ENCODE measurements at regions not wholly inside any gene's neighbourhood (a gene's known extent, or its start where the extent isn't known, plus 50 kb on each side); places are given as distances from the start of the nearest gene placed in this dataset.

DNA sequence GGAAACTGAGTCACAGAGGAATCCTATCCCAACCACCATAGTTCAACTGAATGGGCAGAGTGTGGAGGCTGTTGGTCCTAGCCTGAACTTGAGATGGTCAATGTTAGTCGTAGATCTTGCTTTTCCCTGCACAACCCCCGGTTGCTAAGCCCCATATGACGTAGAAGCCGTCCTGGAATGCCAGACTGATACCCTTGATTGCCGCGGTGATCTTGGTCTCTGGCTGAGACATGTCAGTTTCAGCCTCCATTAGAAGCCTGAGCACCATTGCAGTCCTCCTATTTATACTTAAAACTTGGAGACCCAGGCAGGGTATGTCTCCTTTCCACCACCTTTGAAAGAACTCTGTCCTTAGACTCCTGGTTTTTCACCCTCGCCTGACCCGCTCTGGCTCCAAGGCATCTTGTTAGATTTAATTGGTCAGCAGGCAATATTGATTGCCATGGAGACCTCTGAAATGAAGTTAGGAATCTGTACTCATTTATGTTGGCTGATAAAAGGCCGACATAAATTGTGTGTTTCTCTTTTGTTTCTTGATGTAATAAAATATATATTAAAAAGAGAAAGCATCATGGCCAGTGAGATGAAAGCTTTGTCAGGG, 53.4 kb downstream of the RPLP1 start:
- no peak for TF ChIP-seq GATA1 (IDR thresholded peaks at IDR 0.05; ENCODE audit: low read depth, low read length)
- no peak for TF ChIP-seq POLR2A (IDR thresholded peaks at IDR 0.05; ENCODE audit: low read length)
- DNase-seq: no peak

DNA sequence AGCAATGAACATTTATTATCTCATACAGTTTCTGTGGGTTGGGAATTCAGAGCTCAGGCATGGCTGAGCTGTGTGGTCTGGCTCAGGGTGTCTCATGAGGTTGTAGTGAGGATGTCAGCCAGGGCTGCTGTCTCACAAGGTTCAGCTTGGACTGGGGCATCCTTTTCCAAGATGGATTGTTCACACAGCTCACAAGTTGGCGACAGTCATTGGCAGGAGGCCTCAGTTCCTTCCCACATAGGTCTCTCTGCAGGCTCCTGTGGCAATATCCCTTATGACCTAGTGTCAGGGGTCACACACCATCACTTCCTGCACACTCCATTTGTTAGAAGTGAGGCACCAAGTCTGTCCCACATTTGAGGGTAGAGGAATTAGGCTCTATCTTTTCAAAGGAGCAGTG, 56.0 kb downstream of the RPLP1 start:
- DNase-seq: no peak
- no peak for TF ChIP-seq GATA1 (IDR thresholded peaks at IDR 0.05; ENCODE audit: low read depth, low read length)
- no peak for TF ChIP-seq POLR2A (IDR thresholded peaks at IDR 0.05; ENCODE audit: low read length)

GRCh38 chr15:69509131-69509530, 56.5 kb downstream of the RPLP1 start:
- TF ChIP-seq GATA1 (IDR thresholded peaks at IDR 0.05; ENCODE audit: low read depth, low read length) (no peak), POLR2A (IDR thresholded peaks at IDR 0.05; ENCODE audit: low read length) (no peak)
- peak; percentile 46 to 52 for DNase-seq

DNA sequence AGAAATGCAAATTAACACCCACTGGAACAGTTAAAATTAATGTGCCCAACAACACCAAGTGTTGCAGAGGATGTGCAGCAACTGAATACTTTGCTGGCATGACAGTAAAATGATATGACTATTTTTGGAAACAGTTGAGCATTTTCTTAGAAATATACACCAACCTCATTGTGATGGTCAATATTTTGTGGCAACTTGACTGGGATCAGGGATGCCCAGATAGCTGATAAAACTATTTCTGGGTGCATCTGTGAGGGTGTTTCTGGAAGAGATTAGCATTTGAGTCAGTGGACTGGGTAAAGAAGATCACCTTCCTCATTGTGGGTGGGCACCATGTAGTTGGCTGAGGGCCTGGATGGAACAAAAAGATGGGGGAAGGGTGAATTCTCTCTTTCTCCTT, 57.9 kb downstream of the RPLP1 start:
- no peak for TF ChIP-seq POLR2A (IDR thresholded peaks at IDR 0.05; ENCODE audit: low read length)
- TF ChIP-seq GATA1 (IDR thresholded peaks at IDR 0.05; ENCODE audit: low read depth, low read length): no peak
- DNase-seq: peak; percentile 67 to 86

DNA sequence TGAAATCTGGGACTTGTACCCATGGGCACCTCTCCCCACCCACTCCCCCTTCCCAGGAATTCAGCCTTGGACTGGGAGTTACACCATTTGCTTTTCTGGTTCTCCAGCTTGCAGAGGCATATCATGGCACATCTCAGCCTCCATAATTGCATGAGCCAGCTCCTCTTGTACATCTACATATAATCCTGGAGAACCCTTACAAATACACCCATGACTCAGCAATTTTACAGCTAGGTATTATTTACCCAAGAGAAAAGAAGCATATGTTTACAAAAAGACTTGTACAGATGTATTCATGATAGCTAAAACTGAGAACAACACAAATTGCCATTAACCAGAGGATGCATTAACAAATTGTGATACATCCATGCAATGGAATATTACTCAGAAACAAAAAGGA, 58.4 kb downstream of the RPLP1 start:
- TF ChIP-seq POLR2A (IDR thresholded peaks at IDR 0.05; ENCODE audit: low read length): no peak
- TF ChIP-seq GATA1 (IDR thresholded peaks at IDR 0.05; ENCODE audit: low read depth, low read length): no peak

DNA sequence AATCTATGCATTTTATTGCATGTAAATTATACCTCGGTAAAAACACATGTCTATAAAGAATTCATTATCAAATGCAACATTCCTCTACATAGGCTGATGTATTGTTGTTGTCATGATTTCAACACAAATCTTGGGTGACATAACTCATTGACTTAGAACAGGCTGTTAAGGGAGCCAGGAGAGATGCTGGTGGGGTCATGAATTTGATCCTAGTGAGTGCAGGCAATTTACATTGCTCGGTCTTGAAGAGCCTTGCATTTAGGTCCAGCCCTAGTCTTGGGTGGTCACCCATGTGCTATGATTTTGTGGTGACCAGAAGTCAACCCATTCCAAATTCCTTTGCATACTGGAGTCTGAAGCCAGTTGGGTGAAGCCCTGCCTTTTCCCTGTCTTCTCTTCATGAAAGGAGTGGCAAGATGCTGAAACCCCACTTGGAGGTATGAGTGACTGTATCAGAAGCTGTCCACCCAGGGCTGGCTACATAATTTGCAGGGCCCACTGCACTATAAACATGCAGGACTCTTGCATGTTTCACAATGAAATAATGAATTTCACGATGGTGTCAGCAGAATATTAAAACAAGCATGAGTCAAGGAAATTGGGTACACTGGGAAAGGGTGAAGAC, 59.2 kb downstream of the RPLP1 start:
- DNase-seq: no peak
- TF ChIP-seq GATA1 (IDR thresholded peaks at IDR 0.05; ENCODE audit: low read depth, low read length) (no peak), POLR2A (IDR thresholded peaks at IDR 0.05; ENCODE audit: low read length) (no peak)

More for the DNA sequence above, 58.4 kb downstream of the RPLP1 start:
- DNase-seq: peak; percentile 56 to 65

GRCh38 chr15:69513450-69513960, 60.9 kb downstream of the RPLP1 start:
- no peak for DNase-seq
- TF ChIP-seq POLR2A (IDR thresholded peaks at IDR 0.05; ENCODE audit: low read length) (no peak), GATA1 (IDR thresholded peaks at IDR 0.05; ENCODE audit: low read depth, low read length) (no peak)

GRCh38 chr15:69513986-69514385, 61.4 kb downstream of the RPLP1 start:
- TF ChIP-seq POLR2A (IDR thresholded peaks at IDR 0.05; ENCODE audit: low read length) (no peak), GATA1 (IDR thresholded peaks at IDR 0.05; ENCODE audit: low read depth, low read length) (no peak)
- DNase-seq: no peak

- TF ChIP-seq POLR2A (IDR thresholded peaks at IDR 0.05; ENCODE audit: low read length) (no peak), GATA1 (IDR thresholded peaks at IDR 0.05; ENCODE audit: low read depth, low read length) (no peak)
- DNase-seq: no peak
These were observed 62.9 kb downstream of the RPLP1 start for GRCh38 chr15:69515508-69515907.

DNA sequence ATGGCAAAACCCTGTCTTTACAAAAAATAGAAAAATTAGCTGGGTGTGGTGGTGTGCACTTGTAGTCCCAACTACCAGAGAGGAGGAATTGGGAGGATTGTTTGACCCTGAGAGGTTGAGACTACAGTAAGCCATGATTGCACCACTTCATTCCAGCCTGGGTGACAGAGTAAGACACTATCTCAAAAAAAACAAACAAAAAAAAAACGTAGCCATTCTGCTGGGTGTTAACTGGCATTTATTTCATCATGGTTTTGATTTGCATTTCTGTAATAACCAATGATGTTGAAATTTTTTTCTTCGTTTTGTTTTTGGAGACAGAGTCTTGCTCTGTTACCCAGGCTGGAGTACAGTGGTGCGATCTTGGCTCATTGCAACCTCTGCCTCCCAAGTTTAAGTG, 63.3 kb downstream of the RPLP1 start:
- no peak for DNase-seq

DNA sequence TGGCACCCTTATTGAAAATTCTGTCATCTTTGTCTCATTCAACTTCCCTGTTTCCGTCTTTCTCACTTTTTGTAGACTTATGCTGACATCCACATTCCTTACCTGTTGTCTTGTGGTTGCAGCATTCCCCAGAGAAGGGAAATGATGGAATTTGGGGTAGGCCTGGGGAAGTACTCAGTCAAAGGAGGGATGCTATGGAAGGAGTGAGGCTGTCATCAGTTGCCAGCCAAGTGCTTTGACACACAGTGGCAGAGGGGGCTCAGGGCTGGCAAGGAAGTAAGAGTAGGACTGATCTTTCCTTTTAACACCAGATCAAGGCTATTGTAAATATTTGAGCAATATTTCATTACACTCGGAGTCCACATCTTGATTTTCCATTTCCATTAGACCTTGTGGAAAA, 64.4 kb downstream of the RPLP1 start:
- DNase-seq: no peak
- TF ChIP-seq GATA1 (IDR thresholded peaks at IDR 0.05; ENCODE audit: low read depth, low read length) (no peak), POLR2A (IDR thresholded peaks at IDR 0.05; ENCODE audit: low read length) (no peak)

More for the DNA sequence above, 63.3 kb downstream of the RPLP1 start:
- TF ChIP-seq POLR2A (IDR thresholded peaks at IDR 0.05; ENCODE audit: low read length): no peak
- no peak for TF ChIP-seq GATA1 (IDR thresholded peaks at IDR 0.05; ENCODE audit: low read depth, low read length)

DNA sequence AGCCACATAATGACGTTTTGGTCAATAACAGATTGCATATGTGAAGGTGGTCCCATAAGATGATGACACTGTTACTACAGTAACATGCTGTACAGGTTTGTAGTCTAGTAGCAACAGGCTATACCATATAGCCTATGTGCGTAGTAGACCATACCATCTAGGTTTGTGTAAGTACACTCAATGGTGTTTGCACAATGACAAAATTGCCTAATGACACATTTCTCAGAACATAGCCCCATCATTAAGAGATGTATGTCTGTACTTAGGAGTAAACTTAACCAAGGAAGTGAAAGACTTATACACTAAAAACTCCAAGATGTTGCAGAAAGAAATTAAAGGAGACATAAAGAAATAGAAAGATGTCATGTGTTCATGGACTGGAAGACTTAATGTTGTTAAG, 66.2 kb downstream of the RPLP1 start:
- TF ChIP-seq POLR2A (IDR thresholded peaks at IDR 0.05; ENCODE audit: low read length) (no peak), GATA1 (IDR thresholded peaks at IDR 0.05; ENCODE audit: low read depth, low read length) (no peak)
- DNase-seq: no peak

- TF ChIP-seq GATA1 (IDR thresholded peaks at IDR 0.05; ENCODE audit: low read depth, low read length) (no peak), POLR2A (IDR thresholded peaks at IDR 0.05; ENCODE audit: low read length) (no peak)
- no peak for DNase-seq
These were observed 67.4 kb downstream of the RPLP1 start for GRCh38 chr15:69520067-69520466.

GRCh38 chr15:69522361-69522760, 69.7 kb downstream of the RPLP1 start:
- TF ChIP-seq GATA1 (IDR thresholded peaks at IDR 0.05; ENCODE audit: low read depth, low read length): no peak
- no peak for TF ChIP-seq POLR2A (IDR thresholded peaks at IDR 0.05; ENCODE audit: low read length)
- no peak for DNase-seq
